Effector memory CD4-positive, alpha-beta T cell (primary cell): ENCODE measurements at regions not wholly inside any gene's neighbourhood (a gene's known extent, or its start where the extent isn't known, plus 50 kb on each side); places are given as distances from the start of the nearest gene placed in this dataset.

Experiments
- DNase-seq, 3 donors: peaks; one replicate each; pipeline ENCODE4 v3.0.0-alpha.2; 2020
- H3K27ac ChIP-seq: 2 replicates; pipeline ENCODE4 v1.7.0; 2013; ENCODE audit warnings: mild to moderate bottlenecking, low read length, moderate library complexity; ENCODE audit not compliant: insufficient read depth, poor library complexity, severe bottlenecking
- H3K27me3 ChIP-seq: replicated peaks from 2 replicates; pipeline ENCODE4 v1.7.0; 2013; ENCODE audit warnings: mild to moderate bottlenecking, low read length; ENCODE audit not compliant: insufficient read depth, control insufficient read depth, poor library complexity, severe bottlenecking
- H3K36me3 ChIP-seq: 2 replicates; pipeline ENCODE4 v1.7.0; 2013; ENCODE audit warnings: mild to moderate bottlenecking, low read length, moderate library complexity; ENCODE audit not compliant: control insufficient read depth, insufficient read depth
- H3K4me1 ChIP-seq: 2 replicates; pipeline ENCODE4 v1.7.0; 2013; ENCODE audit warnings: low read length, mild to moderate bottlenecking; ENCODE audit not compliant: control insufficient read depth, insufficient read depth, poor library complexity, severe bottlenecking
- H3K4me3 ChIP-seq: 2 replicates; pipeline ENCODE4 v1.7.0; 2013; ENCODE audit warnings: low read length, low read depth, mild to moderate bottlenecking; ENCODE audit not compliant: insufficient read depth, poor library complexity, severe bottlenecking
- H3K9me3 ChIP-seq: 2 replicates; pipeline ENCODE4 v1.7.0; 2013; ENCODE audit warnings: mild to moderate bottlenecking, low read length, moderate library complexity; ENCODE audit not compliant: control insufficient read depth

GRCh38 chr7:96855139-96855538 is 145.5 kb upstream of the SEM1 start:
- no peak for DNase-seq
- no peaks in the 10 kb centered on the region for H3K9me3 ChIP-seq
- no peak overlapping the region for H3K27ac ChIP-seq
- no peaks in the 10 kb centered on the region for H3K27me3 ChIP-seq
- H3K4me1 ChIP-seq: no peaks in the 10 kb centered on the region
- no peaks in the 10 kb centered on the region for H3K36me3 ChIP-seq
- H3K4me3 ChIP-seq: no peak overlapping the region

DNA sequence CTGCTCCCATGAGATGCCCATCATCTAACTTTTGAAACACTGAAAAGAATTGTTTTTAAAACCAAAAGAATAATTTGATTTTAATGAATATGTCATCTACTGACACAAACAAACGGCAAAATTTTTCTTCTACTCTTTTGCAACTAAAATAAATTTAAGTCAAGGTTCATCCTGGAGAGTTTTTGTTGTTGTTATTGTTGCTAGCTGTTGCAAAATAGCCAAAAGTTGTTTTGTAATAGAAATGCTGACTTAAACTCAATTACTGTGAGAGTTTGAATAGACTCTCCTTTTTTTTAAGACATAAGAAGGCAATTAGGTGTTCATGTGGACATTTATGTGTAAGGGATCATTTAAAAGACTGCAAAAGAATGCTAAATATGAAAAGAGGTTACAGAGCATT is 146.0 kb upstream of the SEM1 start:
- H3K27me3 ChIP-seq: no peaks in the 10 kb centered on the region
- no peaks in the 10 kb centered on the region for H3K36me3 ChIP-seq
- no peaks in the 10 kb centered on the region for H3K4me1 ChIP-seq
- DNase-seq: no peak
- H3K9me3 ChIP-seq: no peaks in the 10 kb centered on the region
- H3K4me3 ChIP-seq: no peak overlapping the region
- no peak overlapping the region for H3K27ac ChIP-seq

DNA sequence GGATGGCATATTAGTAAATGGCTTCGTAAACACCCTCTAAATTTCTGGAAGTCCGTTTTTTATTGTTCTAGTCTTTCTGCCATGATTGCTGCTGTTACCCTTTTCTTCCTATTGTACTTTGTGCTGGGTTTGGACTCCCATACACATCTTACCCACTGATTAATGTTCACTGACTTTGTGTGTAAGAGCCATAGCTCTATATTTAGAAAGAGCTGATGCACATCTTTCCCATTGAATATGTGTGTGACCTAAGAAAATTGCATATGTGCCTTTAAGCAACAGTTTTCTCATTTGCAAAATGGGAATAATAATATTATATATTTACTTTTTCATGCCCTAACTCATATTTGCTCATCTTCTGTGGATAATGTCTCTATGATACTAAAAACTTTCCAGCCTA is 135.8 kb upstream of the DLX6 start:
- H3K27me3 ChIP-seq: no peaks in the 10 kb centered on the region

DNA sequence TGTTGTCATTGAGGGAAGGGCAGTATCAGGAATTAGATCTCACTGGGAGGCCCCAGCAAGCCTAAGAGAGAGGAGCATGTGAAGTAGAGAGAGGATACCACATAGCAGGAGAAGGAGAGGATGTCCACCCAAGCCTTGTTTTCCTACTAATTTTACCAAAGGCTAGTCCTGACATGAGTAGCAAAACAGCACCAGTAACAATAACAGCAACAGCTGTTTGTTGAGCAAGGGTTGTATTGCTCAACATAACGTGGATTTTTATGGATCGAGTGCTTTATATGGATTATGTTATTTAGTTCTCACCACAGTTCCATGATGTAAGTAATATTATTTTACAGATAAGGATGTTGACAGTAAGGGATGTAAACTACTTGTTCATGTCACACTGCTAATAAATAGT is 135.2 kb upstream of the DLX6 start:
- H3K4me3 ChIP-seq: no peak overlapping the region
- H3K4me1 ChIP-seq: no peaks in the 10 kb centered on the region
- H3K9me3 ChIP-seq: no peaks in the 10 kb centered on the region
- DNase-seq: no peak
- no peaks in the 10 kb centered on the region for H3K36me3 ChIP-seq
- no peak overlapping the region for H3K27ac ChIP-seq
- H3K27me3 ChIP-seq: peaks cover 3% of the 10 kb centered on the region

More for the DNA sequence above, 135.8 kb upstream of the DLX6 start:
- no peak for DNase-seq
- no peak overlapping the region for H3K4me3 ChIP-seq
- H3K9me3 ChIP-seq: no peaks in the 10 kb centered on the region
- no peaks in the 10 kb centered on the region for H3K36me3 ChIP-seq
- H3K27ac ChIP-seq: no peak overlapping the region
- no peaks in the 10 kb centered on the region for H3K4me1 ChIP-seq

DNA sequence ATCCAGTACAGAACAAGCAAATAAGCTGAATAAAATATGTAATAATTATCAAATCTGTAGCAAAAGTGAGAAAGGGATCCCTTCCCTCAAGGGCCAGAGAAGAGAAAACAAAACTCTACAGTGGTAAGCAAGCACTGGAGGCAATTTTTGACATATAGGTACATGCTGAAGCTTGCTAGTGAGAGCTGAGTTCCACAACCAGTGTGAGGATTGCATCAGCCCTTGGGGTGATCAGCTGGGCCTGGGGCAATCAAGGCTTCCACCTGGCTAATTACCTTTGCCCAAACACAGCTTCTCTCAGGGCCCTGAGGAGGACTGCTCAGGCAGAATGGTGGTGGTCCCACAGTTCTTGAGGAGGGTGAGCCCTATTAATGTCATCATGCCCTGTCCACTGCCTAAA is 134.4 kb upstream of the DLX6 start:
- DNase-seq: no peak
- Histone ChIP-seq H3K9me3 (no peaks in the 10 kb centered on the region), H3K27ac (no peak overlapping the region), H3K36me3 (no peaks in the 10 kb centered on the region), H3K4me1 (no peaks in the 10 kb centered on the region), H3K4me3 (no peak overlapping the region), H3K27me3 (peaks cover 3% of the 10 kb centered on the region)

GRCh38 chr7:96887426-96887825 is 117.9 kb upstream of the DLX6 start:
- no peak for DNase-seq
- no peaks in the 10 kb centered on the region for H3K36me3 ChIP-seq
- H3K4me3 ChIP-seq: no peak overlapping the region
- H3K27me3 ChIP-seq: no peaks in the 10 kb centered on the region
- H3K9me3 ChIP-seq: no peaks in the 10 kb centered on the region
- no peak overlapping the region for H3K27ac ChIP-seq
- no peaks in the 10 kb centered on the region for H3K4me1 ChIP-seq

DNA sequence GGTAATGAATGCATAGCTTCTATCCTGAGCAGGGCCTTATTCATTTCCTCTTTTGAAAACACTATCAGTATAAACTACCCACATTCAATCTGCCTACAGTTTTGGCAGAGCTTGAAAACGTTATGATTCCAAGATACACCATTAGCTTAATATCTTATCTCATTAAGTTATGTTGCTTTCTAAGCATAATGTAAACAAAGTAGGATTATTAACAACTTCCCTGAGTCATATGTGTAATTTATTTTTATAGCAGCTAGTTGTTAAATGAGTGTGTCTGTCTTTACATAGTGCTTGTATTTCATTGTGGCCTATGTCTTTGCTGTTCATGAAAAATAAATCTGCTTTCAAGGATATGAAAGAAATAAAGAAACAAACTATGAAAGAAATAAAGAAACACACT is 106.2 kb upstream of the DLX6 start:
- no peak overlapping the region for H3K4me3 ChIP-seq
- H3K36me3 ChIP-seq: no peaks in the 10 kb centered on the region
- H3K9me3 ChIP-seq: no peaks in the 10 kb centered on the region
- H3K27ac ChIP-seq: no peak overlapping the region
- H3K27me3 ChIP-seq: no peaks in the 10 kb centered on the region
- DNase-seq: no peak
- no peaks in the 10 kb centered on the region for H3K4me1 ChIP-seq

DNA sequence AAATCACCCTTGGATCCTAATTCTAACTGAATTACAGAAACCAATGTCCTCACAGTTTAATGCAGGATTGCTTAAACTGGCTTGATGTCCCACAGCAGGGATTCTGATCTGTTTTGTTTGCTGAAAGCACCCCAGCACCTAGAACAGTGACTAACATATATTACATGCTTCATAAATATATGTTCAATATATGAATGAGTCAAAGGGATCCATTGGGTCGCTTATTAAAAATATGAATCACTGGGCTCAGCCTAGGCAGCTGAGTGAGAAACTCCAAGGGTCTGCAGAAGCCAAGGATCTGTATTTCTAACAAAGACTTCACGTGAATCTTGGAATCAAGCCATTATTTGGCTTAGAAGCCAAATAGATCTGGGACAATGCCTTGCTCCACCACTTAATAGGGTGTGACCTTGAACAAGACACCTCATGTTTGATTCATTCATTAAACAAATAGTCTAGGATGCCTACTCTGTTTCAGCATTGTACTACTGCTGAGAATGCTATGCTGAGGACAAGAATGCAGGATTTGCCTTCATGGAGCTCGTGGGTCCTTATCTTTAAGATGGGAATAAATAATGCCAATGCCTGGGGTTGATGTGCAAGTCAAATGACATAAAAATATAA is 103.4 kb upstream of the DLX6 start:
- no peaks in the 10 kb centered on the region for H3K36me3 ChIP-seq

DNA sequence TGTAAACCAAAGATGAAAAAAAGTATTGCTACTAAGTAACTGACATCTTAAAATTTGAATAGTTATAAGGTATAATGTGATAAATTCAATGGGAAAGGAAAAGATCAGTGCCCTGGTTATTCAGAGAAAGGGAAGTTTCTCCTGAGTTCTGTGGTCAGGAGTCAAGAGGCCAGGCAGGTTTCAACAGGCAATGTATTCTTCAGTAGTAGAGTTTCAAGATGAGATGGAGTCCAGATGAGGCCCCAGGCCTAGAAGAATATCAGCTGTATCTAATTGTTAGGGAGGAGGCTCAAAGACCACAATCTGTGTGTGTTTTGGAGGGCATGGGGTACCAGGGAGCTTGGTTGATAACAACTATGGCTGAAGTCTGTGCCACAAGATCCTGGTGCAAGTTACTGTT is 101.4 kb upstream of the DLX6 start:
- Histone ChIP-seq H3K4me3 (no peak overlapping the region), H3K4me1 (no peaks in the 10 kb centered on the region), H3K36me3 (no peaks in the 10 kb centered on the region), H3K9me3 (no peaks in the 10 kb centered on the region), H3K27ac (no peak overlapping the region), H3K27me3 (peaks cover 6% of the 10 kb centered on the region)
- DNase-seq: no peak

More for the DNA sequence above, 103.4 kb upstream of the DLX6 start:
- H3K27ac ChIP-seq: no peak overlapping the region
- H3K27me3 ChIP-seq: no peaks in the 10 kb centered on the region
- DNase-seq: no peak
- H3K9me3 ChIP-seq: no peaks in the 10 kb centered on the region
- no peak overlapping the region for H3K4me3 ChIP-seq
- H3K4me1 ChIP-seq: no peaks in the 10 kb centered on the region

DNA sequence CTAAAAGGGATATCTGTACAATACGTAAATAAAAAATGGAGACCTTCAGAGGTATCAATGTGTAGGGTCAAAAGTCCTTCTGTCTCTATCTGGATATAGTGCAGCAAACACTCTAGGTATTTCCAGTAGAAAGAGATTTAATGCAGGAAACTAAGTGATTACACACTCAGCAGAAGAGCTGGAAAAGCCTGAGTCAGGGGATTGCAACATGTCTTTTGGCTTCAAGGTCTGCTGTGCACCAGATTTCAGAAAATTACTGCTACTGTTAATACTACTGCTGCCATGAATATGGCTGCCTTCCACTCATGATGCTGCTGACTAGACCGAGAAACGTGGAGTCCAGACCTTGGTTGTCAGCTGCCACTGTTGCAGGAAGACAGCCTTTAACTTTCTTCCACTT is 94.9 kb upstream of the DLX6 start:
- Histone ChIP-seq H3K4me1 (no peaks in the 10 kb centered on the region), H3K27me3 (peaks cover 6% of the 10 kb centered on the region), H3K9me3 (no peaks in the 10 kb centered on the region), H3K27ac (no peak overlapping the region), H3K4me3 (no peak overlapping the region), H3K36me3 (no peaks in the 10 kb centered on the region)
- DNase-seq: no peak
